Prostate gland (tissue), 2 donors: ENCODE measurements at regions not wholly inside any gene's neighbourhood (a gene's known extent, or its start where the extent isn't known, plus 50 kb on each side); places are given as distances from the start of the nearest gene placed in this dataset.
"Not testable (repeated sequence)": the region's sequence is repeated elsewhere in the genome, so short reads cannot be mapped to it uniquely, and the experiment has no call there.

Experiments
- DNase-seq: peaks from one replicate; pipeline ENCODE4 v3.0.0-alpha.2; 2019; ENCODE audit warnings: low spot score
- H3K27ac ChIP-seq, 2 donors: fragments of 200-600 bp; sonication (generic); 2 replicates each; pipeline ENCODE4 v1.5.1; 2017 to 2019
- H3K27me3 ChIP-seq: fragments of 200-600 bp; sonication (generic); replicated peaks from 2 replicates; pipeline ENCODE4 v1.5.1; 2019; ENCODE audit not compliant: insufficient read depth
- H3K36me3 ChIP-seq, 2 donors: fragments of 200-600 bp; sonication (generic); 1 replicate in 1 of 2; 2 replicates in 1 of 2; pipeline versions ENCODE4 v1.5.1 to v1.8.1; 2017 to 2019
- H3K4me1 ChIP-seq: fragments of 200-600 bp; sonication (generic); replicated peaks from 2 replicates; pipeline ENCODE4 v1.5.1; 2019
- H3K4me3 ChIP-seq, 2 donors: fragments of 200-600 bp; sonication (generic); 2 replicates each; pipeline ENCODE4 v1.5.1; 2017 to 2019
- H3K9me3 ChIP-seq: fragments of 200-600 bp; sonication (generic); 2 replicates; pipeline ENCODE4 v1.5.1; 2017
- POLR2A ChIP-seq: fragments of 450-650 bp; IDR thresholded peaks from one replicate; pipeline ENCODE4 v1.6.1; 2016; ENCODE audit warnings: antibody characterized with exemption, mild to moderate bottlenecking
- POLR2AphosphoS5 ChIP-seq: sonication (generic); formaldehyde crosslinking; IDR thresholded peaks from one replicate; pipeline ENCODE4 v1.6.1; 2017; ENCODE audit warnings: antibody characterized with exemption
- WGBS: methylation state at CpG from one replicate; pipeline ENCODE4 v1.1.5; 2018; 5-methylcytosine and 5-hydroxymethylcytosine counted together
- intact Hi-C: fragments of 100-400 bp; cut with DNase I; formaldehyde crosslinking; loops from one replicate; pipeline ENCODE4 v1.14.2; 2022
- TF ChIP-seq, protein P1 (sequence below), 4 experiments: fragments of 200-600 bp in 2 of 4; fragments of 450-650 bp in 2 of 4; sonication (generic) in 2 of 4; IDR thresholded peaks; 1 replicate in 3 of 4; 2 replicates in 1 of 4; pipeline ENCODE4 v1.5.1; 2016 to 2019; ENCODE audit warnings: antibody characterized with exemption in 4 of 4, mild to moderate bottlenecking in 2 of 4, moderate library complexity in 2 of 4

- WGBS: 44% methylated on average over 3 of the region's 3 CpGs
- no peak for DNase-seq
- H3K4me1 ChIP-seq: no peaks in the 10 kb centered on the region
- H3K27ac ChIP-seq: no peak overlapping the region
- H3K27me3 ChIP-seq: no peaks in the 10 kb centered on the region
- H3K36me3 ChIP-seq: no peaks in the 10 kb centered on the region
- intact Hi-C loops: no loop called here
- H3K9me3 ChIP-seq: no peaks in the 10 kb centered on the region
- no peak overlapping the region for H3K4me3 ChIP-seq
- TF ChIP-seq POLR2AphosphoS5 (no peak), POLR2A (no peak)
- TF ChIP-seq, protein P1, sequence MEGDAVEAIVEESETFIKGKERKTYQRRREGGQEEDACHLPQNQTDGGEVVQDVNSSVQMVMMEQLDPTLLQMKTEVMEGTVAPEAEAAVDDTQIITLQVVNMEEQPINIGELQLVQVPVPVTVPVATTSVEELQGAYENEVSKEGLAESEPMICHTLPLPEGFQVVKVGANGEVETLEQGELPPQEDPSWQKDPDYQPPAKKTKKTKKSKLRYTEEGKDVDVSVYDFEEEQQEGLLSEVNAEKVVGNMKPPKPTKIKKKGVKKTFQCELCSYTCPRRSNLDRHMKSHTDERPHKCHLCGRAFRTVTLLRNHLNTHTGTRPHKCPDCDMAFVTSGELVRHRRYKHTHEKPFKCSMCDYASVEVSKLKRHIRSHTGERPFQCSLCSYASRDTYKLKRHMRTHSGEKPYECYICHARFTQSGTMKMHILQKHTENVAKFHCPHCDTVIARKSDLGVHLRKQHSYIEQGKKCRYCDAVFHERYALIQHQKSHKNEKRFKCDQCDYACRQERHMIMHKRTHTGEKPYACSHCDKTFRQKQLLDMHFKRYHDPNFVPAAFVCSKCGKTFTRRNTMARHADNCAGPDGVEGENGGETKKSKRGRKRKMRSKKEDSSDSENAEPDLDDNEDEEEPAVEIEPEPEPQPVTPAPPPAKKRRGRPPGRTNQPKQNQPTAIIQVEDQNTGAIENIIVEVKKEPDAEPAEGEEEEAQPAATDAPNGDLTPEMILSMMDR (IDR thresholded peaks at IDR 0.05): no peak
Observed at GRCh38 chr5:52139888-52140615, 647.7 kb upstream of the ITGA1 start.

- Histone ChIP-seq H3K4me1 (no peaks in the 10 kb centered on the region), H3K27me3 (no peaks in the 10 kb centered on the region), H3K4me3 (no peak overlapping the region), H3K9me3 (no peaks in the 10 kb centered on the region), H3K36me3 (no peaks in the 10 kb centered on the region), H3K27ac (no peak overlapping the region)
- DNase-seq: no peak
- intact Hi-C loops: no loop called here
- TF ChIP-seq POLR2AphosphoS5: no peak
- TF ChIP-seq, protein P1 (IDR thresholded peaks at IDR 0.05): no peak
- TF ChIP-seq POLR2A: no peak
Observed at GRCh38 chr5:52148679-52149078, 639.0 kb upstream of the ITGA1 start.

GRCh38 chr5:52150501-52150900, 637.2 kb upstream of the ITGA1 start:
- no peaks in the 10 kb centered on the region for H3K36me3 ChIP-seq
- H3K27ac ChIP-seq: no peak overlapping the region
- intact Hi-C loops: no loop called here
- no peaks in the 10 kb centered on the region for H3K4me1 ChIP-seq
- WGBS: 61% methylated on average over 1 of the region's 1 CpG
- H3K4me3 ChIP-seq: no peak overlapping the region
- H3K9me3 ChIP-seq: no peaks in the 10 kb centered on the region
- H3K27me3 ChIP-seq: no peaks in the 10 kb centered on the region
- no peak for DNase-seq
- TF ChIP-seq, protein P1 (IDR thresholded peaks at IDR 0.05): no peak

- H3K27me3 ChIP-seq, H3K36me3 ChIP-seq, H3K4me3 ChIP-seq, H3K9me3 ChIP-seq, DNase-seq, H3K4me1 ChIP-seq, H3K27ac ChIP-seq, intact Hi-C loops: not testable (repeated sequence)
- WGBS: 80% methylated on average over 2 of the region's 2 CpGs
Observed at GRCh38 chr5:52156809-52157208, 630.9 kb upstream of the ITGA1 start.

GRCh38 chr5:52165806-52166205, 621.9 kb upstream of the ITGA1 start:
- H3K27ac ChIP-seq, H3K9me3 ChIP-seq, H3K4me1 ChIP-seq, DNase-seq, H3K36me3 ChIP-seq, H3K27me3 ChIP-seq, H3K4me3 ChIP-seq, intact Hi-C loops: not testable (repeated sequence)
- 89% methylated on average over 3 of the region's 3 CpGs for WGBS

DNA sequence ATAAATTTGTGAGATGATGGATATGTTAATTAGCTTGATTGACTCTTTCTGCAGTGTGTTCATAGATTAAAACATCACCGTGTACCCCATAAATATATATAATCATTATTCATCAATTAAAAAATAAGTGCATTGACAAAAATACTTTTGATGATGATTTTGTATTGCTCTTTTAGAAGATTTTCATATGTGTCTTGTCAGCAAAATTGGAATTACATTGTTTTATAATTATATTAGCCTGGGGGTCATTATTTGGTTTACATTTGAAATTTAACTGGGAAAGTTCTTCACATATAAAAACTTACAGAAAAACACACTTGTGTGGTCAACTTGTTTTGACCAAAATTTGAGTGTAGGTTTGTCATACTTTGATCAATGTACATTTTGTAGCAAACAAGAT, 614.6 kb upstream of the ITGA1 start:
- no peak for DNase-seq
- Histone ChIP-seq H3K9me3 (no peaks in the 10 kb centered on the region), H3K4me3 (no peak overlapping the region), H3K27ac (no peak overlapping the region), H3K36me3 (no peaks in the 10 kb centered on the region), H3K27me3 (no peaks in the 10 kb centered on the region), H3K4me1 (no peaks in the 10 kb centered on the region)
- intact Hi-C loops: no loop called here
- TF ChIP-seq, protein P1 (IDR thresholded peaks at IDR 0.05): no peak
- TF ChIP-seq POLR2A: no peak
- no peak for TF ChIP-seq POLR2AphosphoS5
- WGBS: 94% methylated on average over 1 of the region's 1 CpG
